ENCODE measurements at regions not wholly inside any gene's neighbourhood (a gene's known extent, or its start where the extent isn't known, plus 50 kb on each side); places are given as distances from the start of the nearest gene placed in this dataset.

DNA sequence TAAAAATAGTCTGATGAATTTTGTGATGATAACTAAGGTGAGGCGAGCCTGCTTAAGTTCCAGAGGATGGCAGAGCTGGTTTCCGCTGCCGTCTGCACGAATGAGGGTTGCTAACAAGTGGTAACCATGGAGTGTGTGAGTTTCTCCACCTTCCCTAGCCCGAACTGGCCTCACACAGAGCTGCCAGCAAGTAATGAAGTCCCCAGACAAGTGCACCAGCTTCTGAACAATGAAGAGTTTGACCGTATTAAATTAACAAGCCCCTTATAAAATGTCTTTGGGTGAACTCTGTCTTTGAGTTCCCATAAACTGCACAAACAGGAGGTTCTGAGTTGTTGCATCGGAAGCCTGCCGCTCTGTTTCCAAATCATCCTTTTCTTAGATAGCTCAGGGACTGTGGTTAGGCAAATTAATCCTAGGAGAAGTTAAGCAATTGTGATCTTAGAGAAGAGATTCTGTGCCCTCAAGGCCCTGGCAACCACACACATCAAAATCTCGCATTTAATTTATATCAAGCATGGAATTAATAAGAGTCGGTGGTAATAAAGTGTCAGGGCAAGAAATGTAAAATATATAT lies 274.1 kb upstream of the DAAM1 start (continued):
- no peak for TF ChIP-seq CTCF (IDR thresholded peaks at IDR 0.05 in 2 of 3, conservative IDR thresholded peaks at IDR 0.05 in 1 of 3; ENCODE audit: borderline replicate concordance in 1 of 3, insufficient read depth in 1 of 3, low read depth in 2 of 3, low read length in 2 of 3)

DNA sequence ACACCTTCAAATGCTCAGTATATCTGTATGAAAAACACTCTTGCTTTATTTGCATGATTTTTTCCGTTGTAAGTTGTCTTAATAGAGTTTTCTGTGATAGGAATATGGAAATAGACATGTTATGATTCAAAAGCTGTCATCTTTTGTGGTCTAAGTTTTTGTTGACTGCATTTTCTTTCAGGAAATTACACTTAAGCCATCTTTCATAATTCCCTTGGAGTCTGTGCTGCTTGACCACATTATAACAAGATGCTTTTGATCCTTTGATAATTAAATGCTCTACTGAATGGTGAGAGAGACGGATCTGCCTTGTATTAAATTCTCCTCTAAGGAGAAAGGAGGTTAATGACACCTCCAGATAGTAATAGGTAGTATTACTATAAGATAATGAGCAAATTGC lies 272.8 kb upstream of the DAAM1 start:
- no TSS peak for BruUV-seq (replicated peaks)
- RAD21 ChIA-PET (ENCODE audit: low non-redundant PET in 1 of 2, low total read pairs in 2 of 2, uncharacterized antibody in 2 of 2, unreplicated experiment in 2 of 2), result no interaction called here
- Histone ChIP-seq H3K9me2 (ENCODE audit: insufficient read depth) (no peaks in the 10 kb centered on the region), H3K9ac (ENCODE audit: low read length) (no peak overlapping the region), H3K27ac (ENCODE audit: low read depth, low read length) (no peak overlapping the region), H3K79me2 (ENCODE audit: insufficient read depth, low read length) (no peaks in the 10 kb centered on the region), H4K20me1 (ENCODE audit: insufficient read depth) (no peaks in the 10 kb centered on the region), H3K4me1 (ENCODE audit: control insufficient read depth in 1 of 2, insufficient read depth in 2 of 2, low read length in 2 of 2) (peaks cover 0 to 4% of the 10 kb centered on the region in 2 experiments; a peak in 1 of 4 replicates), H3K36me3 (ENCODE audit: control insufficient read depth in 1 of 2, insufficient read depth in 2 of 2, low read length in 2 of 2) (no peaks in the 10 kb centered on the region), H3K27me3 (ENCODE audit: insufficient read depth, low read length) (no peaks in the 10 kb centered on the region), H3K4me2 (ENCODE audit: low read length) (no peak overlapping the region), H2AFZ (ENCODE audit: low read depth, low read length, poor library complexity, severe bottlenecking) (no peak overlapping the region), H3K9me3 (ENCODE audit: control insufficient read depth in 1 of 2, insufficient read depth in 1 of 2, low read depth in 1 of 2, low read length in 2 of 2) (no peaks in the 10 kb centered on the region), H3K4me3 (replicated peaks in 1 of 2; ENCODE audit: low read depth in 1 of 2, low read length in 2 of 2) (no peak overlapping the region)
- CTCF ChIA-PET, result no interaction called here
- DNase-seq (ENCODE audit: low read depth, low spot score), result no peak
- no peak for ATAC-seq
- intact Hi-C loops (cut with micrococcal nuclease), result no loop called here
- POLR2A ChIA-PET, result no interaction called here
- TF ChIP-seq POLR2AphosphoS5 (IDR thresholded peaks at IDR 0.05; ENCODE audit: low read depth, low read length) (no peak), EZH2phosphoT487 (IDR thresholded peaks at IDR 0.05; ENCODE audit: borderline replicate concordance) (no peak), ZFX (IDR thresholded peaks at IDR 0.05) (no peak), JUND (IDR thresholded peaks at IDR 0.05) (no peak), POLR2A (IDR thresholded peaks at IDR 0.05; ENCODE audit: borderline replicate concordance, extremely low read depth, insufficient read depth, insufficient read length) (no peak), CEBPB (IDR thresholded peaks at IDR 0.05; ENCODE audit: low read depth) (no peak), FOSL1 (IDR thresholded peaks at IDR 0.05; ENCODE audit: low read depth) (no peak), SIN3A (IDR thresholded peaks at IDR 0.05; ENCODE audit: low read depth) (no peak), ELF1 (IDR thresholded peaks at IDR 0.05; ENCODE audit: borderline replicate concordance, low read depth) (no peak)
- TF ChIP-seq, protein P1, sequence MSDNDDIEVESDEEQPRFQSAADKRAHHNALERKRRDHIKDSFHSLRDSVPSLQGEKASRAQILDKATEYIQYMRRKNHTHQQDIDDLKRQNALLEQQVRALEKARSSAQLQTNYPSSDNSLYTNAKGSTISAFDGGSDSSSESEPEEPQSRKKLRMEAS (IDR thresholded peaks at IDR 0.05), result no peak
